K562 (cell line): ENCODE measurements at regions not wholly inside any gene's neighbourhood (a gene's known extent, or its start where the extent isn't known, plus 50 kb on each side); places are given as distances from the start of the nearest gene placed in this dataset.
A peak's percentile ranks its signal among the peaks of the same experiment; 100 is the strongest.

Experiments used
- CREB3L1 ChIP-seq: fragments of 450-650 bp; IDR thresholded peaks from 2 replicates; pipeline ENCODE4 v1.6.1; 2014; ENCODE audit warnings: low read depth, mild to moderate bottlenecking, moderate library complexity, borderline replicate concordance
- HLTF ChIP-seq: fragments of 450-650 bp; IDR thresholded peaks from 2 replicates; pipeline ENCODE4 v1.6.1; 2016
- HNRNPK ChIP-seq: fragments of 200-400 bp; formaldehyde crosslinking; IDR thresholded peaks from one replicate; pipeline ENCODE4 v1.6.1; 2018; ENCODE audit warnings: mild to moderate bottlenecking, low read depth, low read length; ENCODE audit not compliant: poor library complexity, severe bottlenecking
- KLF1 ChIP-seq: fragments of 450-650 bp; IDR thresholded peaks from 2 replicates; pipeline ENCODE4 v1.6.1; 2016; ENCODE audit warnings: missing genetic modification characterization, missing compliant biosample characterization
- MLLT1 ChIP-seq, 2 experiments: fragments of 450-650 bp; IDR thresholded peaks; 2 replicates each; pipeline ENCODE4 v1.6.1; 2016
- NCOA4 ChIP-seq: fragments of 450-650 bp; IDR thresholded peaks from 2 replicates; pipeline ENCODE4 v1.6.1; 2018; ENCODE audit warnings: mild to moderate bottlenecking; ENCODE audit not compliant: partially characterized antibody
- PHF21A ChIP-seq: fragments of 450-650 bp; IDR thresholded peaks from 2 replicates; pipeline ENCODE4 v1.6.1; 2017; ENCODE audit warnings: low read depth, borderline replicate concordance
- PRPF4 ChIP-seq: fragments of 200-400 bp; formaldehyde crosslinking; IDR thresholded peaks from one replicate; pipeline ENCODE4 v1.6.1; 2017; ENCODE audit warnings: low read length, low read depth, mild to moderate bottlenecking; ENCODE audit not compliant: insufficient read depth, poor library complexity, severe bottlenecking
- PURB ChIP-seq: sonication (generic); formaldehyde crosslinking; IDR thresholded peaks from 2 replicates; pipeline ENCODE4 v1.9.0; 2021; ENCODE audit warnings: low read depth, mild to moderate bottlenecking, missing genetic modification reagents
- RAD21 ChIP-seq, 2 experiments: fragments of 250-450 bp in 1 of 2; fragments of 450-650 bp in 1 of 2; sonication (Bioruptor Pico) in 1 of 2; formaldehyde crosslinking in 1 of 2; IDR thresholded peaks in 1 of 2; conservative IDR thresholded peaks in 1 of 2; 2 replicates each; pipeline versions ENCODE4 v1.4.0 to v1.8.0; 2020 to 2022; ENCODE audit warnings: mild to moderate bottlenecking in 2 of 2, moderate library complexity in 1 of 2
- SETDB1 ChIP-seq: IDR thresholded peaks from one replicate; pipeline ENCODE4 v1.6.1; 2012; ENCODE audit warnings: low read length, control low read depth, inconsistent platforms
- SMAD4 ChIP-seq: fragments of 250-450 bp; sonication (Bioruptor Pico); conservative IDR thresholded peaks from 2 replicates; pipeline ENCODE4 v1.8.0; 2021; ENCODE audit warnings: inconsistent platforms, mild to moderate bottlenecking, moderate library complexity
- TEAD4 ChIP-seq, 2 experiments: sonication (generic) in 1 of 2; formaldehyde crosslinking in 1 of 2; IDR thresholded peaks; 2 replicates each; pipeline versions ENCODE4 v1.6.1 to v1.8.0; 2012 to 2022; ENCODE audit warnings: borderline replicate concordance in 1 of 2, inconsistent platforms in 1 of 2, low read length in 1 of 2, mild to moderate bottlenecking in 1 of 2, missing genetic modification reagents in 1 of 2
- TFAP4 ChIP-seq: sonication (generic); formaldehyde crosslinking; IDR thresholded peaks from 2 replicates; pipeline ENCODE4 v1.8.0; 2022; ENCODE audit warnings: missing genetic modification reagents, mild to moderate bottlenecking, moderate library complexity, borderline replicate concordance
- ZNF589 ChIP-seq: fragments of 200-800 bp; sonication (Bioruptor generic); IDR thresholded peaks from 2 replicates; pipeline ENCODE4 v1.6.1; 2016; ENCODE audit warnings: low read depth, missing genetic modification characterization, missing compliant biosample characterization
- TF ChIP-seq, protein P1 (sequence below): fragments of 250-450 bp; sonication (Bioruptor Pico); IDR thresholded peaks from 2 replicates; pipeline ENCODE4 v1.4.0; 2020; ENCODE audit warnings: mild to moderate bottlenecking, moderate library complexity

GRCh38 chr1:22380024-22380785 lies 71.4 kb upstream of the ZBTB40 start (continued):
- TF ChIP-seq, protein P1, sequence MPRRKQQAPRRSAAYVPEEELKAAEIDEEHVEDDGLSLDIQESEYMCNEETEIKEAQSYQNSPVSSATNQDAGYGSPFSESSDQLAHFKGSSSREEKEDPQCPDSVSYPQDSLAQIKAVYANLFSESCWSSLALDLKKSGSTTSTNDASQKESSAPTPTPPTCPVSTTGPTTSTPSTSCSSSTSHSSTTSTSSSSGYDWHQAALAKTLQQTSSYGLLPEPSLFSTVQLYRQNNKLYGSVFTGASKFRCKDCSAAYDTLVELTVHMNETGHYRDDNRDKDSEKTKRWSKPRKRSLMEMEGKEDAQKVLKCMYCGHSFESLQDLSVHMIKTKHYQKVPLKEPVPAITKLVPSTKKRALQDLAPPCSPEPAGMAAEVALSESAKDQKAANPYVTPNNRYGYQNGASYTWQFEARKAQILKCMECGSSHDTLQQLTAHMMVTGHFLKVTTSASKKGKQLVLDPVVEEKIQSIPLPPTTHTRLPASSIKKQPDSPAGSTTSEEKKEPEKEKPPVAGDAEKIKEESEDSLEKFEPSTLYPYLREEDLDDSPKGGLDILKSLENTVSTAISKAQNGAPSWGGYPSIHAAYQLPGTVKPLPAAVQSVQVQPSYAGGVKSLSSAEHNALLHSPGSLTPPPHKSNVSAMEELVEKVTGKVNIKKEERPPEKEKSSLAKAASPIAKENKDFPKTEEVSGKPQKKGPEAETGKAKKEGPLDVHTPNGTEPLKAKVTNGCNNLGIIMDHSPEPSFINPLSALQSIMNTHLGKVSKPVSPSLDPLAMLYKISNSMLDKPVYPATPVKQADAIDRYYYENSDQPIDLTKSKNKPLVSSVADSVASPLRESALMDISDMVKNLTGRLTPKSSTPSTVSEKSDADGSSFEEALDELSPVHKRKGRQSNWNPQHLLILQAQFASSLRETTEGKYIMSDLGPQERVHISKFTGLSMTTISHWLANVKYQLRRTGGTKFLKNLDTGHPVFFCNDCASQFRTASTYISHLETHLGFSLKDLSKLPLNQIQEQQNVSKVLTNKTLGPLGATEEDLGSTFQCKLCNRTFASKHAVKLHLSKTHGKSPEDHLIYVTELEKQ: no peak
- TF ChIP-seq SETDB1 (no peak), SMAD4 (no peak), PRPF4 (no peak), NCOA4 (no peak), MLLT1 (IDR thresholded peaks at IDR 0.05) (no peak), KLF1 (no peak), TEAD4 (IDR thresholded peaks at IDR 0.05; ENCODE audit: low read length) (no peak), TEAD4 (CRISPR knock-in tag; IDR thresholded peaks at IDR 0.05; ENCODE audit: borderline replicate concordance) (no peak), RAD21 (CRISPR knock-in tag; conservative IDR thresholded peaks at IDR 0.05 in 1 of 2, IDR thresholded peaks at IDR 0.05 in 1 of 2) (peak in 1 of 2 experiments; percentile 58; a peak in 2 of 4 replicates), ZNF589 (CRISPR knock-in tag) (no peak), HLTF (no peak), HNRNPK (no peak), CREB3L1 (no peak), PHF21A (no peak), TFAP4 (CRISPR knock-in tag) (peak; percentile 33; the same call in 1 of the 2 replicates), PURB (no peak)
